ENCODE measurements at regions not wholly inside any gene's neighbourhood (a gene's known extent, or its start where the extent isn't known, plus 50 kb on each side); places are given as distances from the start of the nearest gene placed in this dataset.

GRCh38 chr15:69578787-69579583 is 126.4 kb downstream of the RPLP1 start:
- DNase-seq (ENCODE audit: low spot score), result peak; percentile 31
- H3K27ac ChIP-seq, result no peak overlapping the region
- WGBS, result 77% methylated on average over 15 of the region's 15 CpGs
- intact Hi-C loops (cut with DNase I), result loop anchor here (5.0 kb wide), 2 partner anchors 443 to 908 kb away; no protein-coding TSS in a partner anchor
- no peaks in the 10 kb centered on the region for H3K27me3 ChIP-seq (replicated peaks; ENCODE audit: insufficient read depth)
- H3K4me1 ChIP-seq (replicated peaks), result peaks cover 5% of the 10 kb centered on the region
- H3K36me3 ChIP-seq, result no peaks in the 10 kb centered on the region
- no peak overlapping the region for H3K4me3 ChIP-seq
- no peaks in the 10 kb centered on the region for H3K9me3 ChIP-seq
- TF ChIP-seq POLR2AphosphoS5 (IDR thresholded peaks at IDR 0.05), result no peak
- TF ChIP-seq POLR2A (IDR thresholded peaks at IDR 0.05), result no peak
- TF ChIP-seq, protein P1, sequence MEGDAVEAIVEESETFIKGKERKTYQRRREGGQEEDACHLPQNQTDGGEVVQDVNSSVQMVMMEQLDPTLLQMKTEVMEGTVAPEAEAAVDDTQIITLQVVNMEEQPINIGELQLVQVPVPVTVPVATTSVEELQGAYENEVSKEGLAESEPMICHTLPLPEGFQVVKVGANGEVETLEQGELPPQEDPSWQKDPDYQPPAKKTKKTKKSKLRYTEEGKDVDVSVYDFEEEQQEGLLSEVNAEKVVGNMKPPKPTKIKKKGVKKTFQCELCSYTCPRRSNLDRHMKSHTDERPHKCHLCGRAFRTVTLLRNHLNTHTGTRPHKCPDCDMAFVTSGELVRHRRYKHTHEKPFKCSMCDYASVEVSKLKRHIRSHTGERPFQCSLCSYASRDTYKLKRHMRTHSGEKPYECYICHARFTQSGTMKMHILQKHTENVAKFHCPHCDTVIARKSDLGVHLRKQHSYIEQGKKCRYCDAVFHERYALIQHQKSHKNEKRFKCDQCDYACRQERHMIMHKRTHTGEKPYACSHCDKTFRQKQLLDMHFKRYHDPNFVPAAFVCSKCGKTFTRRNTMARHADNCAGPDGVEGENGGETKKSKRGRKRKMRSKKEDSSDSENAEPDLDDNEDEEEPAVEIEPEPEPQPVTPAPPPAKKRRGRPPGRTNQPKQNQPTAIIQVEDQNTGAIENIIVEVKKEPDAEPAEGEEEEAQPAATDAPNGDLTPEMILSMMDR (IDR thresholded peaks at IDR 0.05), result no peak

GRCh38 chr15:69579950-69580618 is 127.5 kb downstream of the RPLP1 start:
- H3K36me3 ChIP-seq, result no peaks in the 10 kb centered on the region
- H3K4me1 ChIP-seq (replicated peaks), result peaks cover 5% of the 10 kb centered on the region
- TF ChIP-seq POLR2AphosphoS5 (IDR thresholded peaks at IDR 0.05), result no peak
- TF ChIP-seq, protein P1 (IDR thresholded peaks at IDR 0.05), result no peak
- TF ChIP-seq POLR2A (IDR thresholded peaks at IDR 0.05), result no peak
- WGBS, result 91% methylated on average over 7 of the region's 7 CpGs
- no peak for DNase-seq (ENCODE audit: low spot score)
- no peaks in the 10 kb centered on the region for H3K9me3 ChIP-seq
- no peak overlapping the region for H3K4me3 ChIP-seq
- intact Hi-C loops (cut with DNase I), result loop anchor here (5.0 to 10.0 kb wide), 3 partner anchors 442 to 907 kb away; partner anchors contain the start of gene TLE3
- no peaks in the 10 kb centered on the region for H3K27me3 ChIP-seq (replicated peaks; ENCODE audit: insufficient read depth)
- no peak overlapping the region for H3K27ac ChIP-seq

DNA sequence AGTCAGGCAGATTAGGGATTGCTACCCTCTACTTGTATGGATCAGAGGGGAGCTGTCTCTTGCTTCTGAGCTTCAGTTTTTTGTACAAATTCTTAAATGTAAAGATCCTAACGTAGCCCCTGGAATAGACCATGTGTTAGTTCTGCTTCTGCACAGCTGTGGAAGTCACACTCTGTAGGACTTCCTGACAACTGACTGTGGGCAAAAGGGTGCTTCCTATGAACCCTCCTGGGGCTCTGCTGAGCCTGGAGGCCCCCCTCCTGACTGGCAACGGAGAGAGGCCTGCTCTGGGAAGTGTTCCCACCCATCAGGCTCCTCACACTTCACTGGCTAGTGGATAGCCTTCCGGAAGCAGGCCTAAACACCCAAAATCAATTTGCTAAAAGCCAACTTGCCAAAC is 131.0 kb downstream of the RPLP1 start:
- H3K27me3 ChIP-seq (replicated peaks; ENCODE audit: insufficient read depth), result no peaks in the 10 kb centered on the region
- TF ChIP-seq, protein P1 (IDR thresholded peaks at IDR 0.05), result no peak
- TF ChIP-seq POLR2AphosphoS5 (IDR thresholded peaks at IDR 0.05), result no peak
- TF ChIP-seq POLR2A (IDR thresholded peaks at IDR 0.05), result no peak
- H3K36me3 ChIP-seq, result no peaks in the 10 kb centered on the region
- 83% methylated on average over 3 of the region's 3 CpGs for WGBS
- no peaks in the 10 kb centered on the region for H3K9me3 ChIP-seq
- intact Hi-C loops (cut with DNase I), result loop anchor here (10.0 kb wide), 1 partner anchor 511 kb away; the partner anchor contains the start of gene TLE3
- DNase-seq (ENCODE audit: low spot score), result no peak
- no peak overlapping the region for H3K4me3 ChIP-seq
- H3K4me1 ChIP-seq (replicated peaks), result peaks cover 3% of the 10 kb centered on the region
- H3K27ac ChIP-seq, result no peak overlapping the region

DNA sequence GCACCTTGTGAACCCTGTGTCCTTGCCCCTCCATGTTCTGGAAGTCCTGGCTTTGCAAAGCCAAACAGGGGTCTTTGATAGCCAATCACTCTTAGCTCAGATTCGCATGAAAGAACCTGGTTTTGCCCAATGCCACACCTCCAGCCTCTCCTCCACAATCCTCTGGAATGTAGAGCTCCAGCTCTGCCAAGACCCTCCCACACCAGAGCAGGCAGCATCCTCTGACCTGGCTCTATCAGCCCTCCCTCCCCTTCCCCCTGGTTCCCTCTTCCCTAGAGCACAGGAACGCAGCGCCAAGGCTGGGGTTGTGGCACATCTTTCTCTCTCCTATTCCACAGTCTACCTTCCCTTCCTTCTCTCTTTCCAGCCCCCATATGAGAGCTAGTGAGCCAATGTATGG is 133.3 kb downstream of the RPLP1 start:
- no peaks in the 10 kb centered on the region for H3K9me3 ChIP-seq
- 48% methylated on average over 3 of the region's 3 CpGs for WGBS
- no peaks in the 10 kb centered on the region for H3K4me1 ChIP-seq (replicated peaks)
- no peaks in the 10 kb centered on the region for H3K27me3 ChIP-seq (replicated peaks; ENCODE audit: insufficient read depth)
- no peaks in the 10 kb centered on the region for H3K36me3 ChIP-seq
- intact Hi-C loops (cut with DNase I), result loop anchor here (10.0 kb wide), 1 partner anchor 509 kb away; the partner anchor contains the start of gene TLE3
- no peak for DNase-seq (ENCODE audit: low spot score)
- TF ChIP-seq POLR2A (IDR thresholded peaks at IDR 0.05) (no peak), POLR2AphosphoS5 (IDR thresholded peaks at IDR 0.05) (no peak)
- TF ChIP-seq, protein P1 (IDR thresholded peaks at IDR 0.05), result no peak
- H3K27ac ChIP-seq, result no peak overlapping the region
- no peak overlapping the region for H3K4me3 ChIP-seq

All from prostate gland (tissue), 2 donors.